Nephron (organoid): ENCODE measurements at regions not wholly inside any gene's neighbourhood (a gene's known extent, or its start where the extent isn't known, plus 50 kb on each side); places are given as distances from the start of the nearest gene placed in this dataset.

ENCODE experiments used
- H3K27ac Mint-ChIP-seq, 3 experiments: 2 replicates each; pipeline ENCODE4 v1.8.0; 2020; ENCODE audit warnings: mixed read lengths in 3 of 3, mild to moderate bottlenecking in 2 of 3, moderate library complexity in 1 of 3
- H3K27me3 Mint-ChIP-seq: 2 replicates; pipeline ENCODE4 v1.8.0; 2021; ENCODE audit warnings: low read depth, mild to moderate bottlenecking, moderate library complexity, mixed read lengths
- H3K36me3 Mint-ChIP-seq: 2 replicates; pipeline ENCODE4 v1.8.0; 2020; ENCODE audit warnings: low read depth, mixed read lengths
- H3K4me1 Mint-ChIP-seq: 2 replicates; pipeline ENCODE4 v1.8.0; 2020; ENCODE audit warnings: mixed read lengths
- H3K4me3 Mint-ChIP-seq, 3 experiments: 2 replicates each; pipeline ENCODE4 v1.8.0; 2020; ENCODE audit warnings: mild to moderate bottlenecking in 3 of 3, mixed read lengths in 3 of 3, moderate library complexity in 2 of 3
- H3K9me3 Mint-ChIP-seq: 2 replicates; pipeline ENCODE4 v1.8.0; 2020; ENCODE audit warnings: mixed read lengths
- TF ChIP-seq, protein P1 (sequence below), 3 experiments: fragments of 200-600 bp; sonication (generic); IDR thresholded peaks; one replicate each; pipeline ENCODE4 v1.5.0; 2021; ENCODE audit warnings: antibody characterized with exemption in 3 of 3; ENCODE audit not compliant: unreplicated experiment in 3 of 3

DNA sequence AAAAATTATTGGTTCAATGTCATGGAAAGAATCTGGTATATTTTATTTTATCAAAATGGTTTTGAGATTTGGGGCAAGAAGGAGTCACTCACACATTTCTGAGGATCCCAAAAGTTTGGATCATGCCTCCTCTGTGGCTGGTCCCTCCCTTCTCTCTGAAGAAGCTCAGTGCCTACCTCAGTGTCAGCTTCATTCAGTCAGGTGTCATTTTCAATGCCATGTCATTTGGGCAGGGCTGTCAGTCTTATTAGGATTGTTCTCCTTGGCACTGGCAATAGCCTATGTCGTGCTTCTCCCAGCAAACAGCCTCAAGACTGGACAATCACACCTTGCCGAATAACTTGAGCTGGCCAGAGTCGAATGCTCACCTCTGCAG, 264.5 kb upstream of the CAMK1G start:
- Mint-ChIP-seq H3K36me3 (peaks cover 3% of the 10 kb centered on the region), H3K4me3 (no peak overlapping the region), H3K9me3 (peaks cover 12% of the 10 kb centered on the region), H3K4me1 (no peaks in the 10 kb centered on the region), H3K27me3 (peaks cover 17% of the 10 kb centered on the region), H3K27ac (no peak overlapping the region)
- TF ChIP-seq, protein P1, sequence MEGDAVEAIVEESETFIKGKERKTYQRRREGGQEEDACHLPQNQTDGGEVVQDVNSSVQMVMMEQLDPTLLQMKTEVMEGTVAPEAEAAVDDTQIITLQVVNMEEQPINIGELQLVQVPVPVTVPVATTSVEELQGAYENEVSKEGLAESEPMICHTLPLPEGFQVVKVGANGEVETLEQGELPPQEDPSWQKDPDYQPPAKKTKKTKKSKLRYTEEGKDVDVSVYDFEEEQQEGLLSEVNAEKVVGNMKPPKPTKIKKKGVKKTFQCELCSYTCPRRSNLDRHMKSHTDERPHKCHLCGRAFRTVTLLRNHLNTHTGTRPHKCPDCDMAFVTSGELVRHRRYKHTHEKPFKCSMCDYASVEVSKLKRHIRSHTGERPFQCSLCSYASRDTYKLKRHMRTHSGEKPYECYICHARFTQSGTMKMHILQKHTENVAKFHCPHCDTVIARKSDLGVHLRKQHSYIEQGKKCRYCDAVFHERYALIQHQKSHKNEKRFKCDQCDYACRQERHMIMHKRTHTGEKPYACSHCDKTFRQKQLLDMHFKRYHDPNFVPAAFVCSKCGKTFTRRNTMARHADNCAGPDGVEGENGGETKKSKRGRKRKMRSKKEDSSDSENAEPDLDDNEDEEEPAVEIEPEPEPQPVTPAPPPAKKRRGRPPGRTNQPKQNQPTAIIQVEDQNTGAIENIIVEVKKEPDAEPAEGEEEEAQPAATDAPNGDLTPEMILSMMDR (IDR thresholded peaks at IDR 0.05; ENCODE audit: unreplicated experiment in 3 of 3): no peak

DNA sequence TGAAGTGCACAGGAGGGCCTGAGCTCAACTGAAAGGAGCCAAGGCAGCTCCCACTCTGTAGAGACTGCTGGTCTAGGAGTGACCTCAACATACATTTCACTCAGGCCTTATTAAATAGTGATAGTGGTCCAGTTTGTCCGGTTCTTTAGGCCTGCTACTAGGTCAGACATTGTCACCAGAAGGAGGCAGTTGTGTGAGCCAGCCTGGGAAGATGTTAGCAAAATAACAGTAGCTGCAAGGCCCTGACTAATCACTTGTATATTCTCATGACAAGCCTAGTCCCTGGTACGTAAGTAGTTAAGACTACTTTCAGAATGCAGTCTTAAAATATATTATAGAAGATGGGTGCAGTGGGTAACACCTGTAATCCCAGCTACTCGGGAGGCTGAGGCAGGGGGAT, 264.0 kb upstream of the CAMK1G start:
- Mint-ChIP-seq H3K4me3 (no peak overlapping the region), H3K27me3 (peaks cover 19% of the 10 kb centered on the region), H3K4me1 (no peaks in the 10 kb centered on the region), H3K27ac (no peak overlapping the region), H3K9me3 (peaks cover 12% of the 10 kb centered on the region), H3K36me3 (peaks cover 3% of the 10 kb centered on the region)
- TF ChIP-seq, protein P1 (IDR thresholded peaks at IDR 0.05; ENCODE audit: unreplicated experiment in 3 of 3): no peak

DNA sequence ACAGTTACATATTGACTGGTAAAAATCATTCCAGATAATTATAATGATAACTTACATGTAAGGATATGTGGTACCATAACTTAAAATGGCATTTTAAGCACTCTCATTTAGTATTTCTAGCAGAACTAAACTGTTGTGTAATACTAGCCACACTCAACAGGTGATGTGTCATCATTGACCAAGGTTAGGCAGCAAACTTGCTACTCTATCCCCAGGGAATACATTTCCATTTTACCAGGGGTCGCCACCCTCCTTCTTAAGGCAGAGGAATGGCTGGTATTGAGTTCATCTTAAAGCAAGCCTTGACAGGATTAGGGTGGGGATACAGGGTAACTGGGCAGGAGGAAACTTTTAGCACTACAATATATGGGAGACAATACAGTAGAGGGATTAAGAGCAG, 259.8 kb upstream of the CAMK1G start:
- TF ChIP-seq, protein P1 (IDR thresholded peaks at IDR 0.05; ENCODE audit: unreplicated experiment in 3 of 3): no peak
- Mint-ChIP-seq H3K27me3 (peaks cover 16% of the 10 kb centered on the region), H3K27ac (no peak overlapping the region)

DNA sequence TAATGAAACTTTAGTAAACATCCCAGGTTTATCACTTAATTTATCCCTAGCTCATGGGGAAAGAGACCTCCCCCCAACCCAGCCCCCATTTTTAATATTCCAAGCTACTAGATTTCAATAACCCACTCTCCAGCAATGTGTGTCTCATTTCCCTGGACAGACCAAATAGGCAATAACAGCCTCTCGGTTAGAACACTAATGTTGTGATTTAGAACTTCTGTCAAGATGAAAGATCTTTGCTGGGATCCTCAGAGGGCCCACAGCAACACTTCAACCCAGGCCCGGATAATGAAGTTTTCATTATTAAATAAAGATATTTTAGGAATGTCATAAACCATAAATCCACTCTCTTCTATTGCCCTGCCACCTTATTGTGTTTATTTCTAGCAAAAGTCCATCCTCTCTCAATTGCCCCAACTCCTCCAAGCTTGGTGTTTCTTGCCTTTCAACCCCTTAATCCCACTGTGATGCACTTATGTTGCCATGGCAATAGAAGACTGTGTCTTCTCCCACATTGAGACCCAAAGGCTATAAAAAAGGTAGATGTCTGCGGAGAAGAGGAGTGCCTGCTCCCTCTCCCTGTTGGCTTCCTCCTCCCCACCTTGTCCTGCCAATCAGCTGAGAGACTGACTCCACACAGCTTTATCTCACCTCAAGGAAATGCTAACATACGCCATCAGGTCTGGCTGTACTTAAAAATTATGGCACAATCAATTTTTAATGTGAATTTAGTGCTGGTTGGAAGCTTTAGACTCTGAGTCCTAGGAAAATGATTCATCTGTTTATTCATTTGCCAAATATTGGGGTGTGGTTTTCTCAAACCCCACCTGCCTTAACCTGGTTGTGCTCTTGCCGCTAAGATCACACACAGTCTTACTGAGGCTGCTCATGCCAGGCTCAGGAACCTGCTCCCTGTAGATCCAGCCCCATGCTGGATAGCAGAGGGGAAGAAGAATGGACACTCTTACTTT, 258.3 kb upstream of the CAMK1G start:
- Mint-ChIP-seq H3K4me3 (no peak overlapping the region), H3K27me3 (peaks cover 12% of the 10 kb centered on the region), H3K36me3 (peaks cover 3% of the 10 kb centered on the region), H3K4me1 (no peaks in the 10 kb centered on the region), H3K9me3 (peaks cover 12% of the 10 kb centered on the region), H3K27ac (no peak overlapping the region)
- TF ChIP-seq, protein P1 (IDR thresholded peaks at IDR 0.05; ENCODE audit: unreplicated experiment in 3 of 3): no peak

More for the DNA sequence above, 259.8 kb upstream of the CAMK1G start:
- H3K9me3 Mint-ChIP-seq: peaks cover 12% of the 10 kb centered on the region
- H3K4me1 Mint-ChIP-seq: no peaks in the 10 kb centered on the region
- no peak overlapping the region for H3K4me3 Mint-ChIP-seq
- peaks cover 3% of the 10 kb centered on the region for H3K36me3 Mint-ChIP-seq

DNA sequence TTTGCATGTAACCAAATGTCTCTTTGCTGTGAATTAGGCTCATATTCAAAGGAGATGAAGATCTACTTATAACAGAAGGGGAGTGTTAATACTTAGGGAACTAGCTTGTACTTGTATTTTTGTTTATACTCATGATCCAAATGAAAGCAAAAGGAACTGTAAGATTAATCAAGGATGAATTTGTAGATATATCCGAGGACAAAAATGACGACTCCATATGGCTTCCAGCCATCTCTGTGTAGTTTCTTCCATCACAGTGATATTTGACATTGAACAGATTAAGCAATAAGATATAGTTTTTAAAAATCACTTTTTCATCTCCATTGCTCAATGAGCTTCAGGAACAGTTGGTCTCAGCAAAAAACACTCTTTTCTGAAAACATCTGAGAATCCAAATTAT, 257.4 kb upstream of the CAMK1G start:
- TF ChIP-seq, protein P1 (IDR thresholded peaks at IDR 0.05; ENCODE audit: unreplicated experiment in 3 of 3): no peak
- H3K27me3 Mint-ChIP-seq: peaks cover 12% of the 10 kb centered on the region
- no peaks in the 10 kb centered on the region for H3K4me1 Mint-ChIP-seq
- H3K4me3 Mint-ChIP-seq: no peak overlapping the region
- no peak overlapping the region for H3K27ac Mint-ChIP-seq
- peaks cover 9% of the 10 kb centered on the region for H3K9me3 Mint-ChIP-seq
- H3K36me3 Mint-ChIP-seq: peaks cover 3% of the 10 kb centered on the region

DNA sequence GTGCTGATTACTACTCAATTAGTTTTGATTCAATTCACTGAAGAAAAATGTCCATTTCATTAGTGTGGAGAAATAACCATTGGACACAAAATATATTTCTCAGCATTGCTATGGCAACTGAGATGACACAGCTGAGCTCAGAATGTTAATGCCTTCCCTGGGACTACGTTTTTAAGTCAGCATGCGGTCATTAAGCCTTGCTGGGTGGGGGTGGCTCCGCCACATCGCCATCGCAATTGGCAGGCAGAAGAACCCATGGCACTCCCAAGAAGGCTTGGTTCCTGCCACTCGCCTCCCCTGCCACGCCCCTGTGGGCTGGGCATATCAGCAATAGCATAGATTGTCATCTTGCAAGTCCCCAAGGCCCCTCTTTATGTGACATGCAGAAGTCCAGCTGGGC, 256.7 kb upstream of the CAMK1G start:
- H3K4me3 Mint-ChIP-seq: no peak overlapping the region
- TF ChIP-seq, protein P1 (IDR thresholded peaks at IDR 0.05; ENCODE audit: unreplicated experiment in 3 of 3): no peak
- H3K4me1 Mint-ChIP-seq: no peaks in the 10 kb centered on the region
- H3K9me3 Mint-ChIP-seq: peaks cover 4% of the 10 kb centered on the region
- H3K27ac Mint-ChIP-seq: no peak overlapping the region
- H3K27me3 Mint-ChIP-seq: peaks cover 12% of the 10 kb centered on the region
- H3K36me3 Mint-ChIP-seq: peaks cover 3% of the 10 kb centered on the region
